Kidney epithelial cell (primary cell): ENCODE measurements at regions not wholly inside any gene's neighbourhood (a gene's known extent, or its start where the extent isn't known, plus 50 kb on each side); places are given as distances from the start of the nearest gene placed in this dataset.

Experiments
- DNase-seq: peaks from one replicate; pipeline ENCODE4 v3.0.0-alpha.2; 2010; ENCODE audit warnings: low read depth
- H3K27me3 ChIP-seq: 2 replicates; pipeline ENCODE4 v1.6.0; 2011; ENCODE audit warnings: low read length; ENCODE audit not compliant: control insufficient read depth, insufficient read depth
- H3K36me3 ChIP-seq: 2 replicates; pipeline ENCODE4 v1.5.1; 2011; ENCODE audit warnings: low read length; ENCODE audit not compliant: control insufficient read depth, insufficient read depth
- H3K4me3 ChIP-seq: 2 replicates; pipeline ENCODE4 v1.5.1; 2011; ENCODE audit warnings: low read depth, mild to moderate bottlenecking, control low read depth, low read length
- CTCF ChIP-seq: IDR thresholded peaks from 2 replicates; pipeline ENCODE4 v1.5.1; 2011; ENCODE audit warnings: mild to moderate bottlenecking, moderate library complexity, low read length, control low read depth, inconsistent platforms; ENCODE audit not compliant: insufficient read depth, poor library complexity, severe bottlenecking

GRCh38 chr4:137775701-137776100 lies 243.4 kb upstream of the PCDH18 start:
- TF ChIP-seq CTCF = no peak
- DNase-seq = no peak
- Histone ChIP-seq H3K36me3 (no peaks in the 10 kb centered on the region), H3K27me3 (no peaks in the 10 kb centered on the region), H3K4me3 (no peak overlapping the region)

- Histone ChIP-seq H3K4me3 (no peak overlapping the region), H3K36me3 (no peaks in the 10 kb centered on the region), H3K27me3 (no peaks in the 10 kb centered on the region)
- no peak for DNase-seq
- TF ChIP-seq CTCF = no peak
Observed at GRCh38 chr4:137774501-137774900, 242.2 kb upstream of the PCDH18 start.

GRCh38 chr4:137768881-137769280 lies 236.6 kb upstream of the PCDH18 start:
- Histone ChIP-seq H3K27me3 (no peaks in the 10 kb centered on the region), H3K4me3 (no peak overlapping the region), H3K36me3 (no peaks in the 10 kb centered on the region)
- no peak for DNase-seq
- no peak for TF ChIP-seq CTCF

- TF ChIP-seq CTCF = no peak
- Histone ChIP-seq H3K4me3 (no peak overlapping the region), H3K36me3 (no peaks in the 10 kb centered on the region), H3K27me3 (no peaks in the 10 kb centered on the region)
- DNase-seq = no peak
Observed at GRCh38 chr4:137768196-137768595, 235.9 kb upstream of the PCDH18 start.

GRCh38 chr4:137762591-137762990 lies 230.3 kb upstream of the PCDH18 start:
- Histone ChIP-seq H3K27me3 (no peaks in the 10 kb centered on the region), H3K4me3 (no peak overlapping the region), H3K36me3 (no peaks in the 10 kb centered on the region)
- no peak for TF ChIP-seq CTCF
- no peak for DNase-seq

GRCh38 chr4:137754652-137755471 lies 222.6 kb upstream of the PCDH18 start:
- no peak for TF ChIP-seq CTCF
- Histone ChIP-seq H3K36me3 (no peaks in the 10 kb centered on the region), H3K27me3 (no peaks in the 10 kb centered on the region), H3K4me3 (no peak overlapping the region)
- DNase-seq = peak; percentile 29
